HEK293 (cell line): ENCODE measurements at regions not wholly inside any gene's neighbourhood (a gene's known extent, or its start where the extent isn't known, plus 50 kb on each side); places are given as distances from the start of the nearest gene placed in this dataset.

Source experiments
- CTCF ChIP-seq: fragments of 450-650 bp; formaldehyde crosslinking; IDR thresholded peaks from 2 replicates; pipeline ENCODE4 v1.5.1; 2016; ENCODE audit warnings: missing biosample characterization, missing genetic modification characterization
- REST ChIP-seq: fragments of 450-650 bp; formaldehyde crosslinking; IDR thresholded peaks from 2 replicates; pipeline ENCODE4 v1.5.1; 2016; ENCODE audit warnings: missing biosample characterization, missing genetic modification characterization
- TCF7L2 ChIP-seq: IDR thresholded peaks from 2 replicates; pipeline ENCODE4 v1.6.1; 2011; ENCODE audit warnings: low read depth, mild to moderate bottlenecking, inconsistent platforms, low read length, moderate library complexity, borderline replicate concordance
- ZNF133 ChIP-seq: fragments of 450-650 bp; formaldehyde crosslinking; IDR thresholded peaks from 2 replicates; pipeline ENCODE4 v1.5.1; 2016; ENCODE audit warnings: missing biosample characterization, missing genetic modification characterization
- ZNF23 ChIP-seq: fragments of 450-650 bp; formaldehyde crosslinking; IDR thresholded peaks from 2 replicates; pipeline ENCODE4 v1.5.1; 2016; ENCODE audit warnings: missing biosample characterization, missing genetic modification characterization, borderline replicate concordance
- ZNF274 ChIP-seq, 2 experiments: fragments of 200-500 bp in 1 of 2; fragments of 450-650 bp in 1 of 2; sonication (Bioruptor generic) in 1 of 2; formaldehyde crosslinking in 1 of 2; IDR thresholded peaks; 2 replicates each; pipeline versions ENCODE4 v1.5.1 to v1.6.1; 2014 to 2016; ENCODE audit warnings: borderline replicate concordance in 1 of 2, inconsistent platforms in 1 of 2, low read length in 1 of 2, missing biosample characterization in 1 of 2, missing genetic modification characterization in 1 of 2
- ZNF292 ChIP-seq: fragments of 450-650 bp; formaldehyde crosslinking; IDR thresholded peaks from 2 replicates; pipeline ENCODE4 v1.5.1; 2016; ENCODE audit warnings: low read depth, missing biosample characterization, missing genetic modification characterization, borderline replicate concordance
- ZNF350 ChIP-seq: fragments of 450-650 bp; formaldehyde crosslinking; IDR thresholded peaks from 2 replicates; pipeline ENCODE4 v1.5.0; 2017; ENCODE audit warnings: missing biosample characterization, mild to moderate bottlenecking, missing genetic modification characterization
- ZNF561 ChIP-seq: fragments of 450-650 bp; IDR thresholded peaks from 2 replicates; pipeline ENCODE4 v1.5.1; 2018; ENCODE audit warnings: missing biosample characterization, missing genetic modification characterization, borderline replicate concordance

- TF ChIP-seq ZNF561 = no peak
- no peak for TF ChIP-seq REST
- TF ChIP-seq ZNF350 = no peak
- TF ChIP-seq CTCF = no peak
- no peak for TF ChIP-seq ZNF133 (tag by site-specific recombination)
- no peak for TF ChIP-seq ZNF23 (tag by site-specific recombination)
- TF ChIP-seq ZNF274 (IDR thresholded peaks at IDR 0.05; ENCODE audit: low read length) = no peak
- TF ChIP-seq ZNF274 (tag by site-specific recombination; IDR thresholded peaks at IDR 0.05; ENCODE audit: borderline replicate concordance) = no peak
- TF ChIP-seq ZNF292 (tag by site-specific recombination) = no peak
- TF ChIP-seq TCF7L2 = no peak
Observed at GRCh38 chr5:167020418-167020817, 1271.0 kb upstream of the WWC1 start.
